Erythroblast (primary cell): ENCODE measurements at regions not wholly inside any gene's neighbourhood (a gene's known extent, or its start where the extent isn't known, plus 50 kb on each side); places are given as distances from the start of the nearest gene placed in this dataset.

Experiments used
- DNase-seq, 2 experiments: peaks; one replicate each; lab custom pipeline; 2025; lab: John Stamatoyannopoulos, UW
- GATA1 ChIP-seq: IDR thresholded peaks from 2 replicates; pipeline ENCODE4 v1.6.1; 2011; ENCODE audit warnings: low read depth, mild to moderate bottlenecking, control low read depth, low read length, moderate library complexity
- POLR2A ChIP-seq: IDR thresholded peaks from 2 replicates; pipeline ENCODE4 v1.6.1; 2011; ENCODE audit warnings: mild to moderate bottlenecking, low read length

GRCh38 chr2:45316576-45317338, 294.3 kb downstream of the SRBD1 start:
- TF ChIP-seq GATA1 (no peak), POLR2A (no peak)
- no peak for DNase-seq

DNA sequence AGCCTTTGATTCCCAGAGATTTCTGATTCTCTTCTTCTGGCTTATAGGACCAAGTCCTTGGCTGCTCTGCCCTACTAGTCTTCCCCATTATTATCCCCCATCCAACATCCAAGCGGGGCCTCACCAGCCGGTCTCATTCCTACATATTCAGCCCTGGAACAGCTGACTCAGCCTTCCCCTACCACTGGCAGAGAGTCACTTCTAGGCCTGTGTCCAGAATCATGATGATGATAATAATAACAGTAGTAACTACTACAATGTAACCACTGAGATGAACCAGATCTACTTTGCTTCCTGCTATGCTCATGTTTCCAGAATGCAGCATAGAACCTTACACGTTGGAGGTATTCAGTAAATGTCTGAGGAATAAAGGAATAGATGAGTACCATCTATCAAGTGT, 295.2 kb downstream of the SRBD1 start:
- no peak for DNase-seq
- TF ChIP-seq GATA1 (no peak), POLR2A (no peak)

DNA sequence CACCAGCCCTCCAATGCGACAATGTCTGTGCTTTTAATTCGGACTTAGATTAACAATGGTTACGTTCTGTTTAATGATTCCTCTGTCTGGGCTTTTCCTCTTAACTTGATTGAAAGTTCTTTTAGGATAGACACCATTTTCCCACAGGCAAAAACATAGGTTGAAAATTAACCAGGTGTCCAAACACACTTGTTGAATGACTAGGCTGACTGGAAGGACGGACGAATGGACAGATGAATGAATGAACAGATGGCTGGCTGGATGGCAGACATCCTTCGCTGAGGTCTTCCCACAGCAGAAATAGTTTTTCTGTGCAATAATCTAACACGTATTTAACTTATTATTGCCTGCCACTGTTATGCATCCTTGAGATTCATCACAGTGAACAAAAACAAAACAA, 298.8 kb downstream of the SRBD1 start:
- TF ChIP-seq POLR2A (no peak), GATA1 (no peak)
- DNase-seq, result no peak

DNA sequence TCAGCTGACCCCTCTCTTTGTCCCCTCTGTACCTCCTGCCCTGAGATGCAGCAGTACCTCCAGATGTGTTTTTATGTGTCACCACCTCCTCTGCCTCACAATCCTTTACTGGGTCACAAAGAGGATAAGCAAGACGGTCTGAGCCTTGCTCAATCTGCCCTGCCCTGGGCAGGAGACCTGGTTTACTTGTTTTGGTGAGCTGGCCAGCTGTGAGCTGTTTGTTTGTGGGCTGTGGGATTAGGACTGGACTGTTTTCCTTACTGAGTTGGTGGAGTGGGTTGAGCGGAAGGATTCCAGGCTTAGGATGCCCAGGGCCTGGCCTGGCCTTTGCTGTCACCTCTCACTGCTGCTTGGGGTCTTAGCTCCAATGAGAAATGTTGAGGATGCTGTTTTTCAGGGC, 299.5 kb downstream of the SRBD1 start:
- no peak for TF ChIP-seq POLR2A
- TF ChIP-seq GATA1, result no peak
- DNase-seq, result no peak

GRCh38 chr2:45307147-45307546, 297.9 kb upstream of the SIX2 start:
- TF ChIP-seq POLR2A, result no peak
- no peak for TF ChIP-seq GATA1

DNA sequence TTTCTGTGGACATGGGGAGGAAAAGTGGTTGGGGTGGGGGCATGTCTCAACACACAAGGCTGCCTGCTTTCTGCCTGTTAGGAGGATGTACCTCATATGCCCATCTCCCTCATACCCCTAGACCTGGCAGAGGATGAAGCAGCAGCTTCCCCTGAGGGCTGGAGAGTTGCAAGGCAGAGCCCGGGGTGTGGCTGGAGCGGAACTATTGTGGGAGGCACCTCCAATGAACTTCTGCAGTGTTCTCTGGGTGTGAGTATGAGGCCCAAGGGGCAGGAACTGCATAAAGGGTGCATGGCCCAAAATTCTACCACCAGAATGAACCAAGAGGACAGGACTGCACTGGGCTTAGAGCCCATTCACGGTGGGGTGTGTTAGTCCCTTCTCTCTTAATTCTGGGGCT, 296.3 kb upstream of the SIX2 start:
- TF ChIP-seq POLR2A, result no peak
- no peak for TF ChIP-seq GATA1
- DNase-seq, result no peak

More at GRCh38 chr2:45307147-45307546, 297.9 kb upstream of the SIX2 start:
- DNase-seq, result no peak

DNA sequence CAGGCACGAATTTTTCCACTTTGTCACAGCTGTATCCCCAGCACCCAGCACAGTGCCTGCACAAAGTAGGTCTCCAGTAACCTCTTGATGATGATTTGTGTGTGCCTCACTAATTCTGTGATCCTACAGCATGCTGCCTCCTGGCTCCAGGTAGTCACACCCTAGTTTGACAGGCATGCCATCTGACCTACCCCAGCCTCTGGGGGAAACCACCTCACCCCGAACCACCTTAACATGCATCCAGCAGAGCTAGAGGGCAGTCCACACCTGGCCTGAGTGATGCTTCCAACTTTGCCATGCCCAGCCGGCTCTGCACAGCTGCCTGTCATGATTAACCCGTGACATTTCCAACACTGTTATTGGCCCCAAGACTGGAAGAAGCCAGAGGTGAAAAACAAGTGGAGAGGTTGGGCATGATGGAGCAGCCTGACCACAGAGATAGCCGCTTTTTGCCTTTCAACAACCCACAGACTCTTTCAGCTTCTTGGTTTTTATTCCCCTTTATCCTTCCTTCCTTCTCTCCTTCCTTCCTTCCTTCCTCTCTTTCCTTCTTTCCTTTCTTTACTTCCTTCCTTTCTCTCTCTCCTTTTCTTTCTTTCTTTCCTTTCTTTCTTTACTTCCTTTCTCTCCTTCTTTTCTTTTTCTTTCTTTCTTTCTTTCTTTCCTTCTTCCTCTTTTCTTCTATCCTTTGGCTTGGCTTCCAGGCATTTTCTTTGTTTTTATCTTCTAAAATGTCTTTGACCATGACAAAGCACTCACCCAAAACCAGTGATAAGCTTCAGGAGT, 294.4 kb upstream of the SIX2 start:
- TF ChIP-seq POLR2A (no peak), GATA1 (no peak)
- DNase-seq, result no peak

DNA sequence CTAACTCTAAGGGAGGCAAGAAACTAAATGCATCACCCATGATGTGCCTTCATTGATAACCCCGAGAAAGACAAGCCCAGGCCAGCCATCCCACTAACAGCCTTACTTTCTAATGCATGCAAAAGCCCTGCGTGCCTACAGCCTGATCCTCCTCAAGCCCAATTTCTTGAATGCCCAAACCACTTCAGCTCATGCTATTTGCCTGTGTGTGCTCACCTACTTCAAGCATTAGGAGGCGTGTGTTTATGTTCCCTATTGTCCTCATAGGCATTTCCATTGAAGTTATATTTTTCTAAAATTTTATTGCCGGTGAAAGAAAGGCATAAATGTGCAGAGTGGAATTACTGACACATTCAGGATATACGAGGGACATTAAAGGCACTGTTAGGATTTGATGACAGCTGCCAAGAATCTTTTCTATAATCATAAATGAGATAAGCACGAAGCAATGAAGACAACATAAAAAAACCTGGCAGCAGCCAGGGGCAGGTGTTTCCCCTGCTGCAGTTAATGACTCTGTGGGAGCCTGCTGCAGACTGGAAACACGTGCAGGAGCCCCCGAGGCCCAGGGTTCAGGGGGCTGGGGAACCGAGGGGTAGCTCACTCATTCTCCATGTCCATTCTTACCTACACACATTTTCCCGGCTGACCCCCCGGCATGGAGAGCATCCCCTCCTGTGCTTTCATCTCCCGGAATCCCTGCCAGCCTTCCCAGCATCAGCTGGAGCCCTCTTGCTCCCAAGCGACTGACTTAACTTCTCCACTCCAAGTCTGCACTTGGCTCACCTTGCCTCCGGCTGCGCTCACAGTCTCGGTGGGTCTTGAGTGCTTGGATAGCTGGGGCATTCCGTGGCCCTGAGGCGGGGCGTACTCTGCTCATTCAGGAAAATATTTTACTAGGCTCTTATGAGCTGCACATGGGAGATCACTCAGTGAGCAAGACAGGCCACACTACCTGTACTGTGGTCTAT, 292.3 kb upstream of the SIX2 start:
- no peak for DNase-seq
- TF ChIP-seq POLR2A, result no peak
- no peak for TF ChIP-seq GATA1

GRCh38 chr2:45300026-45300750, 290.9 kb upstream of the SIX2 start:
- TF ChIP-seq GATA1 (no peak), POLR2A (no peak)
- DNase-seq, result no peak

DNA sequence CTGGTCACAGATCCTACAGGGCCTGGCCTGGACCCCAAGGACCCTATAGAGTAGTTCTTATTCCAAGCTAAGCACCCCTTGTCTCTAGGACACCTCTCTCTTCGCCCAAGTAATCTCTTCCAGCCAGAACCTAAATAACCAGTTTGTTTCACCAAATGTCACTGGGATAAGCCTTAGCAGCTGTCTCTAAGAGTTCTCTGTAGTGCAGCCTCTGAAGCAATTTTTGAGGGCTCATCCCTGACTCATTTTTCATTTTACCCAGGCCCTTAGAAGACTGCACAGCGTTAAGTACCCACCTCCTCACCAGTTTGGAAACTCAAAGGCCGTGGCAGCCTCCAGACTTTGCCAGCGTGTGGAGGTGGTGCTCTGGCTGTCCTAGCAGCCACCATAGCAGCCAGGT, 290.1 kb upstream of the SIX2 start:
- TF ChIP-seq POLR2A, result no peak
- TF ChIP-seq GATA1, result no peak
- DNase-seq, result no peak

- no peak for DNase-seq
Measured at GRCh38 chr2:45293182-45293581, 283.9 kb upstream of the SIX2 start.

GRCh38 chr2:45291296-45291701, 282.0 kb upstream of the SIX2 start:
- DNase-seq, result no peak
- no peak for TF ChIP-seq POLR2A
- TF ChIP-seq GATA1, result no peak

More at GRCh38 chr2:45293182-45293581, 283.9 kb upstream of the SIX2 start:
- TF ChIP-seq GATA1 (no peak), POLR2A (no peak)
